Spleen (tissue), 7 donors: ENCODE measurements at regions not wholly inside any gene's neighbourhood (a gene's known extent, or its start where the extent isn't known, plus 50 kb on each side); places are given as distances from the start of the nearest gene placed in this dataset.

Experiments used
- CTCF ChIP-seq, 11 experiments: fragments of 200-600 bp in 7 of 11; fragments of 450-650 bp in 4 of 11; sonication (generic) in 4 of 11; IDR thresholded peaks in 8 of 11; conservative IDR thresholded peaks in 3 of 11; 1 replicate in 7 of 11; 2 replicates in 4 of 11; pipeline versions ENCODE4 v1.4.0 to v1.8.0; 2016 to 2021; ENCODE audit warnings: antibody characterized with exemption in 11 of 11, inconsistent platforms in 4 of 11, mild to moderate bottlenecking in 1 of 11
- POLR2AphosphoS5 ChIP-seq, 3 donors: sonication (generic); formaldehyde crosslinking; IDR thresholded peaks; one replicate each; pipeline ENCODE4 v1.5.1; 2017; ENCODE audit warnings: antibody characterized with exemption in 3 of 3
- donor health status: DM: no; HTN: no; CAD: no; lungs with moderate emphysema.
- donor health status: DM: no; HTN: no; CAD: no.
- donor health status: DM: no; HTN: no; CAD: no.

GRCh38 chr1:220342853-220343252, 70.6 kb upstream of the RAB3GAP2 start:
- no peak for TF ChIP-seq POLR2AphosphoS5 (IDR thresholded peaks at IDR 0.05)
- TF ChIP-seq CTCF (IDR thresholded peaks at IDR 0.05 in 8 of 11, conservative IDR thresholded peaks at IDR 0.05 in 3 of 11) = no peak
